ENCODE measurements at regions not wholly inside any gene's neighbourhood (a gene's known extent, or its start where the extent isn't known, plus 50 kb on each side); places are given as distances from the start of the nearest gene placed in this dataset.

GRCh38 chr13:54687173-54687572, 1658.6 kb downstream of the OLFM4 start:
- TF ChIP-seq, protein P1, sequence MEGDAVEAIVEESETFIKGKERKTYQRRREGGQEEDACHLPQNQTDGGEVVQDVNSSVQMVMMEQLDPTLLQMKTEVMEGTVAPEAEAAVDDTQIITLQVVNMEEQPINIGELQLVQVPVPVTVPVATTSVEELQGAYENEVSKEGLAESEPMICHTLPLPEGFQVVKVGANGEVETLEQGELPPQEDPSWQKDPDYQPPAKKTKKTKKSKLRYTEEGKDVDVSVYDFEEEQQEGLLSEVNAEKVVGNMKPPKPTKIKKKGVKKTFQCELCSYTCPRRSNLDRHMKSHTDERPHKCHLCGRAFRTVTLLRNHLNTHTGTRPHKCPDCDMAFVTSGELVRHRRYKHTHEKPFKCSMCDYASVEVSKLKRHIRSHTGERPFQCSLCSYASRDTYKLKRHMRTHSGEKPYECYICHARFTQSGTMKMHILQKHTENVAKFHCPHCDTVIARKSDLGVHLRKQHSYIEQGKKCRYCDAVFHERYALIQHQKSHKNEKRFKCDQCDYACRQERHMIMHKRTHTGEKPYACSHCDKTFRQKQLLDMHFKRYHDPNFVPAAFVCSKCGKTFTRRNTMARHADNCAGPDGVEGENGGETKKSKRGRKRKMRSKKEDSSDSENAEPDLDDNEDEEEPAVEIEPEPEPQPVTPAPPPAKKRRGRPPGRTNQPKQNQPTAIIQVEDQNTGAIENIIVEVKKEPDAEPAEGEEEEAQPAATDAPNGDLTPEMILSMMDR (IDR thresholded peaks at IDR 0.05) = no peak
- TF ChIP-seq POLR2AphosphoS5 (IDR thresholded peaks at IDR 0.05) (no peak), POLR2A (IDR thresholded peaks at IDR 0.05; ENCODE audit: low read depth) (no peak)

Data from esophagus muscularis mucosa (tissue), 3 donors.